Activated CD4-positive, alpha-beta memory T cell treated with anti-CD3 and anti-CD28 coated beads, Interleukin-2, amount 10 ng/mL, durations not matched to agents 7 days and 5 days (primary cell): ENCODE measurements at regions not wholly inside any gene's neighbourhood (a gene's known extent, or its start where the extent isn't known, plus 50 kb on each side); places are given as distances from the start of the nearest gene placed in this dataset.

Source experiments
- CTCF ChIA-PET: fragments of 350-600 bp; sonication (Branson Sonifier 250); formaldehyde crosslinking; loops from one replicate; lab custom pipeline; 2021; ENCODE audit warnings: antibody characterized with exemption, inconsistent platforms; lab: Charles Lee
- POLR2A ChIA-PET: fragments of 350-600 bp; sonication (Branson Sonifier 250); formaldehyde crosslinking; loops from one replicate; lab custom pipeline; 2021; ENCODE audit warnings: antibody characterized with exemption; lab: Charles Lee
- DNase-seq: peaks from one replicate; pipeline ENCODE4 v3.0.0-alpha.2; 2020
- H3K27ac Mint-ChIP-seq: one replicate; pipeline ENCODE4 v1.8.0; 2021; ENCODE audit warnings: mild to moderate bottlenecking, mixed read lengths
- H3K27me3 Mint-ChIP-seq: one replicate; pipeline ENCODE4 v1.8.0; 2021; ENCODE audit warnings: mixed read lengths
- H3K36me3 Mint-ChIP-seq: one replicate; pipeline ENCODE4 v1.8.0; 2021; ENCODE audit warnings: low read depth, mixed read lengths
- H3K4me1 Mint-ChIP-seq: one replicate; pipeline ENCODE4 v1.8.0; 2021; ENCODE audit warnings: mixed read lengths
- H3K4me3 Mint-ChIP-seq: one replicate; pipeline ENCODE4 v1.8.0; 2021; ENCODE audit warnings: mild to moderate bottlenecking, mixed read lengths
- H3K9me3 Mint-ChIP-seq: one replicate; pipeline ENCODE4 v1.8.0; 2021; ENCODE audit warnings: mixed read lengths

DNA sequence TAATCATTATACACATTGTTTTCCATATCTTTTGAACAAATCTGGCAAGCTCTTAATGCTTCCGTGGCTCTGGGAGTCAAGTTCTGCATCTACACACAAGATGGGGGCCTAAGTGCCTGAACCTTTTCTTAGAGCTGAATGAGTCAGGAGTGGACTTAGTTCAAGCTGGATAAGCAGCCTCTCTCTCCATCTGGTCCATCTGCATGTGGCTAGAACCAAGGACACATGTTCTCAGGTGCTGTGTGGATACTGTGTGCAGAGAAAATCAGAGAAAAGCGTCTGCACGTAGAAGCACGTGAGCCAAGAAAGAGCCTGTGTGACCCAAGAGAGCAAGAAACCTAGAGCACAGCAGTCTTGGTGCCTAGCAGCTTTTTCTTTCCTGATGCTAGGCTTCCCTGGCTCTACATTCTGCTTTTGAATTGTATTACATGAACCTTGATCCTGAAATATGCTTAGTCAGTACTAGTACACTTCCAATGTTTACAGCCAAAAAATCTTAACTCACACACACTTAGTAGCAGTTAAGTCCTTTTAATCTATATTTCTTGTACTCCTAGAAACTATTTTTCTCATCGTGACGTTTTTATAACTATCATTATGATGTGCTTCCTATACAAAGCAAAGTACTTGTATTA, 1798.9 kb downstream of the MAT2B start:
- Mint-ChIP-seq H3K9me3 (peaks cover 4% of the 10 kb centered on the region), H3K4me1 (no peaks in the 10 kb centered on the region), H3K27me3 (no peaks in the 10 kb centered on the region), H3K4me3 (no peak overlapping the region), H3K27ac (no peak overlapping the region), H3K36me3 (no peaks in the 10 kb centered on the region)
- POLR2A ChIA-PET, result no interaction called here
- DNase-seq, result no peak
- CTCF ChIA-PET, result no interaction called here

- H3K4me3 Mint-ChIP-seq, result no peak overlapping the region
- H3K36me3 Mint-ChIP-seq, result no peaks in the 10 kb centered on the region
Measured at GRCh38 chr5:165305596-165305995, 1800.2 kb downstream of the MAT2B start.

DNA sequence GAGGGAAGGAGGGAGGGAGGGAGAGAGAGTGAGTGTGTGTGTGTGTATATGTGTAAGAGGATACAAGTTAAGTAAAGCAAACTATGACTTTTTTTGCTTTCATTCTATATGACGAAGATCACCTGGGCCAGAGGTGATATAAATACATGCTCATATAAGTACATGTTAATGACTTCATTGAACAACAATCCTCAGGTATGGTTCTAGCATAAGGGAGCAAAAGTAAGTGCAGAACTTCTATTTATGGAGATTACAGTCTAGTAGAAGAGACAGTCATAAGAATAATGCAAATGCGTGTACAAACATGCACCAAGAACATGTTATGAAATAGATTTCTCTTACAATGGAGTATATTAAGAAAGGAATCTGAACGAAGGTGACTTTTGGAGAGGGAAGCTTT, 1804.0 kb downstream of the MAT2B start:
- no peak for DNase-seq
- CTCF ChIA-PET, result no interaction called here
- H3K4me3 Mint-ChIP-seq, result no peak overlapping the region
- POLR2A ChIA-PET, result no interaction called here
- no peaks in the 10 kb centered on the region for H3K27me3 Mint-ChIP-seq
- H3K36me3 Mint-ChIP-seq, result no peaks in the 10 kb centered on the region
- peaks cover 6% of the 10 kb centered on the region for H3K9me3 Mint-ChIP-seq
- no peak overlapping the region for H3K27ac Mint-ChIP-seq
- no peaks in the 10 kb centered on the region for H3K4me1 Mint-ChIP-seq

More at GRCh38 chr5:165305596-165305995, 1800.2 kb downstream of the MAT2B start:
- Mint-ChIP-seq H3K9me3 (peaks cover 6% of the 10 kb centered on the region), H3K27ac (no peak overlapping the region), H3K27me3 (no peaks in the 10 kb centered on the region), H3K4me1 (no peaks in the 10 kb centered on the region)
- DNase-seq, result no peak
- POLR2A ChIA-PET, result no interaction called here
- CTCF ChIA-PET, result no interaction called here

DNA sequence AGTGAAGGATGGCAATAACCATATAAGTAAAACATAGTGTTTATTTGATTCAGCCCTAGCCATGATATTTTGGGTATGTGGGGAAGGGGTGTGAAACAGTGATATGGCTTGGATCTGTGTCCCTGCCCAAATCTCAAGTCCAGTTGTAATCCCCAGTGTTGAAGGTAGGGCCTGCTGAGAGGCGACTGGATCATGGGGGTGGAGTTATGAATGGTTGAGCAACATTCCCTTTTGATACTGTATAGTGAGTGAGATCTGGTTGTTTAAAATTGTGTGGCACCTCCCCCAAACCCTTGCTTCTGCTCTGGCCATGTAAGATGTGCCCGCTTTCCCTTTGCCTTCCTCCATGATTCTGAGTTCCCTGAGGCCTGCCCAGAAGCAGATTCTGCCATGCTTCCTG, 1804.6 kb downstream of the MAT2B start:
- Mint-ChIP-seq H3K4me3 (no peak overlapping the region), H3K9me3 (peaks cover 6% of the 10 kb centered on the region), H3K27me3 (no peaks in the 10 kb centered on the region), H3K36me3 (no peaks in the 10 kb centered on the region), H3K4me1 (no peaks in the 10 kb centered on the region), H3K27ac (no peak overlapping the region)
- no peak for DNase-seq
- ChIA-PET CTCF (no interaction called here), POLR2A (no interaction called here)

- H3K9me3 Mint-ChIP-seq, result peaks cover 7% of the 10 kb centered on the region
- H3K36me3 Mint-ChIP-seq, result no peaks in the 10 kb centered on the region
- POLR2A ChIA-PET, result no interaction called here
Measured at GRCh38 chr5:165321912-165322311, 1816.5 kb downstream of the MAT2B start.

GRCh38 chr5:165325221-165325620, 1819.8 kb downstream of the MAT2B start:
- Mint-ChIP-seq H3K4me3 (no peak overlapping the region), H3K36me3 (no peaks in the 10 kb centered on the region), H3K27me3 (no peaks in the 10 kb centered on the region), H3K27ac (no peak overlapping the region), H3K9me3 (no peaks in the 10 kb centered on the region), H3K4me1 (no peaks in the 10 kb centered on the region)
- ChIA-PET CTCF (no interaction called here), POLR2A (no interaction called here)
- DNase-seq, result no peak

More at GRCh38 chr5:165321912-165322311, 1816.5 kb downstream of the MAT2B start:
- no peak for DNase-seq
- Mint-ChIP-seq H3K4me1 (no peaks in the 10 kb centered on the region), H3K27ac (no peak overlapping the region), H3K27me3 (no peaks in the 10 kb centered on the region), H3K4me3 (no peak overlapping the region)
- CTCF ChIA-PET, result no interaction called here

DNA sequence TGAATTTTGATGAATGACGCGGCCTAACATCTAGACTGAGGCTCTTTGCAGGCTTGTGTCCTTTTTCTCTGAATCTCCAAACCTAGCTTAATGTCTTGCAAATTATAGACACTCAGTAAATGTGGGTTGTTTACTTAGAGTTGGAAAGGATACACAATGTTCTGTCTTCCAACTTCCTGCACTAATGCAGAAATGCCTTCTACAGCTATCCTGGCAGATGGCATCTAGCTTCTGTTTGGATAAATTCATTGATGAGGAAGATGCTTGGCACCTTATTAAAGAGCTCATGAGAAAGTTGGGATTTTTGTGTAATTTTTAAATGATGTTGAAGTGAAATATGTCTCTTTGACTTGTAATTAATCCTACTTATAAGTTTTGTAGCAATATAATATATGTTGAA, 1822.2 kb downstream of the MAT2B start:
- no peak overlapping the region for H3K27ac Mint-ChIP-seq
- CTCF ChIA-PET, result no interaction called here
- no peak overlapping the region for H3K4me3 Mint-ChIP-seq
- H3K9me3 Mint-ChIP-seq, result no peaks in the 10 kb centered on the region
- no peak for DNase-seq
- H3K27me3 Mint-ChIP-seq, result no peaks in the 10 kb centered on the region
- no peaks in the 10 kb centered on the region for H3K36me3 Mint-ChIP-seq
- no peaks in the 10 kb centered on the region for H3K4me1 Mint-ChIP-seq
- POLR2A ChIA-PET, result no interaction called here

DNA sequence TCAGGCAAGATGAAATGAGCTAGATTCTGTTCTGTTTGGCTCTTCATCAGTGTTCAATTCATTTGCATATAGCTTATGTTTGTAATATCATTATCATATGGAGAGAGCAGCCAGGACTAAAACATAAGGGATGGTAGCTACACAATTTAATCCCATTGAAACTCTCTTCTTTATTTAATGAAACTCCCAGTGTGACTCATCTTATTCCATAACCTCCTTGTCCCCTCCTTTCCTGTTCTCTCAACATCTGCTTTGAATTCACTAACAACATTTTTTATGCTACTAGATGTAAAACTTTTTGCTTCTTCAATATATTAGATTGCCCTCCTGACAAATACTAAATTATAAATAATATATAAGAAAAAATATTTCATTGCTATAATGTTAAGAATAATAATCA, 1823.4 kb downstream of the MAT2B start:
- Mint-ChIP-seq H3K27ac (no peak overlapping the region), H3K36me3 (no peaks in the 10 kb centered on the region), H3K27me3 (no peaks in the 10 kb centered on the region), H3K4me3 (no peak overlapping the region), H3K4me1 (no peaks in the 10 kb centered on the region), H3K9me3 (peaks cover 4% of the 10 kb centered on the region)
- POLR2A ChIA-PET, result no interaction called here
- CTCF ChIA-PET, result no interaction called here
- DNase-seq, result no peak

DNA sequence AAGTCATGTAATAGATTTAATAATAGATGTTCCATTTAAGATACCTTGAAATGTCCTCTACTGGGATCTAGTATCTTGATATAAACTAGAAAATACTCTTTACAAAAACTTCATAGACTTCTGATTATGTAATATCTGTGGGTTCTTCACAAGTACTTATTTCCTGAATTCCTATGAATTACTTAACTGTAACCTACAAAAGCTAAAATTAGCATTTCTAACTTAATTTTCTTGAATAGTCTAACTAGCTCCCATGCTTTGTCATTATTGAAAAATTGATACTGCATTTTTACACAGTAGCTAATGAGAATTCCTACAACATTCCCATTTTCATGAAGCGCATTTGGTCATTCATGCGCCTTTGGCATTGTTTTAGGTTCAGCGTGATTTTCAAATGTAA, 1828.2 kb downstream of the MAT2B start:
- no peaks in the 10 kb centered on the region for H3K4me1 Mint-ChIP-seq

GRCh38 chr5:165334201-165334600, 1828.8 kb downstream of the MAT2B start:
- DNase-seq, result no peak
- H3K9me3 Mint-ChIP-seq, result peaks cover 7% of the 10 kb centered on the region
- no peaks in the 10 kb centered on the region for H3K4me1 Mint-ChIP-seq
- H3K4me3 Mint-ChIP-seq, result no peak overlapping the region
- no peaks in the 10 kb centered on the region for H3K36me3 Mint-ChIP-seq
- CTCF ChIA-PET, result no interaction called here
- POLR2A ChIA-PET, result no interaction called here
- H3K27ac Mint-ChIP-seq, result no peak overlapping the region
- H3K27me3 Mint-ChIP-seq, result no peaks in the 10 kb centered on the region

More for the DNA sequence above, 1828.2 kb downstream of the MAT2B start:
- ChIA-PET CTCF (no interaction called here), POLR2A (no interaction called here)
- no peak for DNase-seq
- H3K27me3 Mint-ChIP-seq, result no peaks in the 10 kb centered on the region
- peaks cover 7% of the 10 kb centered on the region for H3K9me3 Mint-ChIP-seq
- no peaks in the 10 kb centered on the region for H3K36me3 Mint-ChIP-seq
- no peak overlapping the region for H3K27ac Mint-ChIP-seq
- no peak overlapping the region for H3K4me3 Mint-ChIP-seq

GRCh38 chr5:165349735-165350134, 1844.3 kb downstream of the MAT2B start:
- CTCF ChIA-PET, result no interaction called here
- H3K4me1 Mint-ChIP-seq, result no peaks in the 10 kb centered on the region
- no peak for DNase-seq
- H3K27ac Mint-ChIP-seq, result no peak overlapping the region
- H3K27me3 Mint-ChIP-seq, result no peaks in the 10 kb centered on the region
- H3K4me3 Mint-ChIP-seq, result no peak overlapping the region
- POLR2A ChIA-PET, result no interaction called here
- H3K9me3 Mint-ChIP-seq, result peaks cover 3% of the 10 kb centered on the region
- no peaks in the 10 kb centered on the region for H3K36me3 Mint-ChIP-seq

DNA sequence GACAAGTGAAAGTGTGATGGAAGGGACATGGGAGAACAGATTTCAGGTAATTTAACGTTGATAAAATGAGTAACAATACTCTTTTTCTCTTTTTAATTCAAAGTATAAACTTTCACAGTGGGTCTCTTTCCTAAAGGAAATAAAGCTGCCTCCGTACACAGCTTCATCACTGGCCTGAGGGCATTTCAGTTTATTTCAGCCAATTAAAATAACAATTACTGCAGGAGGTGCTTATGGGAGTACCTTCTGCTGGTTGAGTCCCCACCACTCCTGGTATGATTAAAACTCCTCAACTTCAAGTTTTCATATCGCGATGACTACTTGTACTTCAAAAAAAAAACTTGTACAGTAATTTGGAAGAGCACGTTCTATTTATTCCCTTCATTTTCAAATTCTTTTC, 1845.9 kb downstream of the MAT2B start:
- CTCF ChIA-PET, result no interaction called here
- H3K27me3 Mint-ChIP-seq, result no peaks in the 10 kb centered on the region

GRCh38 chr5:165360366-165360765, 1854.9 kb downstream of the MAT2B start:
- no peaks in the 10 kb centered on the region for H3K36me3 Mint-ChIP-seq
- CTCF ChIA-PET, result no interaction called here
- no peak overlapping the region for H3K27ac Mint-ChIP-seq
- no peaks in the 10 kb centered on the region for H3K9me3 Mint-ChIP-seq
- POLR2A ChIA-PET, result no interaction called here
- DNase-seq, result no peak
- no peaks in the 10 kb centered on the region for H3K4me1 Mint-ChIP-seq
- no peaks in the 10 kb centered on the region for H3K27me3 Mint-ChIP-seq
- no peak overlapping the region for H3K4me3 Mint-ChIP-seq

More for the DNA sequence above, 1845.9 kb downstream of the MAT2B start:
- H3K27ac Mint-ChIP-seq, result no peak overlapping the region
- H3K4me3 Mint-ChIP-seq, result no peak overlapping the region
- peaks cover 3% of the 10 kb centered on the region for H3K9me3 Mint-ChIP-seq
- no peak for DNase-seq
- H3K4me1 Mint-ChIP-seq, result no peaks in the 10 kb centered on the region
- POLR2A ChIA-PET, result no interaction called here
- no peaks in the 10 kb centered on the region for H3K36me3 Mint-ChIP-seq

DNA sequence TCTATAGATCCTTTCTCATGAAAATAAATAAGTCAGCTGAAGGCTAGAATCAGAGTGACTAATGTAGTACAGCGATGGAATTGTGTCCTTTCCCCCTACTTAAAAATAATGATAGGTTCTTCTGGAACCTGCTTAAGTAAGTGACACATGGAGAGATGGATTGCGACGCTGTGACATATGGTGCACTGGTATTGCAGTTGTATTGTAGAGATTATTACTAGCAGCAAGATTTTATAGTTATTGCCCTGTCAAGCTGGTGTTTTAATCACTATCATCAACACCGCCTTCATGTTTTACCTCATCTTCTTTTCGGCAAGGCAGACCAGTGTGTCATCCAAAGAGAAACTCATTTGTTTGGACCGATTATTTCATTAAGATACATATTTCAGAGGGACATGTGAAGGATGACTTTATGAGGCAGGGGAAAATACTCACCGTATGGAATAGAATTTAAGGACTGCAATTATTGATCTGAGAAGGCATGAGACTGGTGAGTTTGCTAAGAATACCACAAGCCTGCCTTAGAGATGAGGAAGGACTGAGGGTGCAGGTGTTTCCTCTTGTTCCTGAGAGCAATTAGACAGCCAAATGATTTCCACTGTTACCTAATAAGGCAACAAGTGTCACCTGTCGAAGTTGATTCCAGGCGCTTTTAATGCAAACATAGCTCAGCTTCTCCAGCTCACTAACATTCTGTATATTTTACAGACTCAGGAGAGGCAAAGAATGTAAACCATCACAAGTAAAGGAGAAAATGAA, 1855.5 kb downstream of the MAT2B start:
- Mint-ChIP-seq H3K4me1 (no peaks in the 10 kb centered on the region), H3K27ac (no peak overlapping the region), H3K36me3 (no peaks in the 10 kb centered on the region), H3K9me3 (no peaks in the 10 kb centered on the region), H3K4me3 (no peak overlapping the region), H3K27me3 (no peaks in the 10 kb centered on the region)
- no peak for DNase-seq
- POLR2A ChIA-PET, result no interaction called here
- CTCF ChIA-PET, result no interaction called here
